NOMO-1 treated with dmso at 0.1 percent for 144 hours (cell line): ENCODE measurements at regions not wholly inside any gene's neighbourhood (a gene's known extent, or its start where the extent isn't known, plus 50 kb on each side); places are given as distances from the start of the nearest gene placed in this dataset.

ENCODE experiments used
- DNase-seq: peaks from one replicate; lab custom pipeline; 2025; ENCODE audit not compliant: unreplicated experiment; lab: John Stamatoyannopoulos, UW

DNA sequence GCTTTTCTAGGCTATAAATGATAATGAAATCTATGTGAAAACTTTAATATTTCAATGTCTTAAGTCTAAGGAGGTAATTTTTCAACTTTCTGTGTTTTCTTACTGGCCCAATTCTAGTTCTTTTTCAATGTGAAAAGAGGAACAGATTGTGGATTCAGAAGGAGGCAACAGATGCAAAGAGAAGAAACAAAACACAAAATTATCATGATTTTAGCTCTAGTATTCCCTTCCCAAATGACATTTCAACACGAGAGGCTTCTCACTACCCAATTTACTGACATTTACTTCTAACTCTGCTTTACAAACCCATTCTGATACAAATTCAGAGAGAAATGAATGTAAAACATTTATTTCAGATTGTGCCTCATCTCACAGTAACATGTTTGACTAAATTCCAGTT, 169.4 kb downstream of the WT1 start:
- DNase-seq = no peak

GRCh38 chr11:32266601-32267000, 168.7 kb downstream of the WT1 start:
- no peak for DNase-seq

DNA sequence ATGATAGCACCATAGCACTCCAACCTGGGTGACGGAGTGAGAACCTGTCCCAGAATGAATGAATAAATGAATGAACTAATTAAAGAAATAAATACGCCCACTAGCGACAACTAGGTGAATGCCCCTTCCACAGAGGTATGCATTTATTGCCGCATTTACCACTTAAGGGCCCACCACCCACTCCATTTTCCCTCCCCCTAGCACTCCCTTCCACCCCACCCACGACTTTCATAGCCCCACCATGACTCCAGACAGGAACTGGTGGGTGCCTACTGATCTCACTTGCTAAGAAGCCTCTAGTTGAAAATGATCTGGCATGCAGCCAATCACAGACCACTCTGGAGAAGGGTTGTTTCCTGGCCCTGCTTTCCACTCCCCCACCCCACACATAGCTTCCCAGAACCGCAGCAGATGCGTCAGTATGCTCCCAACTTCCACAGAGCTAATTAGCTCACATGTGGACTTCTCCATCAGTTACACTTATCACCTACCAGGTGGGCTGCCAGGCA, 167.6 kb downstream of the WT1 start:
- no peak for DNase-seq

GRCh38 chr11:32273931-32274330, 161.4 kb downstream of the WT1 start:
- no peak for DNase-seq

DNA sequence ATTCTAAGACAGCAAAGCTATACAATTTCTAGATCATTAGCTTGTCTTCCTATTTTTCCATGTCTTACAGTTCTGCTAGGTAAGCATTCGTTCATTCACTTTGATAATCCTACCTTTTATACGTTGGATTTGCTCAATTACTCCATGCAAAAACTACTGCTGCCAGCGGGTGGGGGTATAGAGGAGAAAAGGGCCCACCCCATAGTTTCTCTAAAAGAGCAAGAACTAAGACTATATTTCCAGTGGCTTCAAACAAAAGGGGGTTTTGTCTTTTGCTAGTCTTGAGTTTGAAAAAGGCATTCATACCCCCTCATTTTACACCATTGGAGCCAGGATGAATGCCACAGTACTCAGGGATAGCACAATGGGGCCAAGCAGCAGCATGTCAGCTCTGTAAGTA, 155.7 kb downstream of the WT1 start:
- DNase-seq = no peak

- no peak for DNase-seq
These were observed 155.0 kb downstream of the WT1 start for GRCh38 chr11:32280339-32280738.

- DNase-seq = no peak
These were observed 147.1 kb downstream of the WT1 start for GRCh38 chr11:32288276-32288675.

GRCh38 chr11:32289701-32290100, 145.6 kb downstream of the WT1 start:
- DNase-seq = no peak

- DNase-seq = no peak
These were observed 144.6 kb downstream of the WT1 start for GRCh38 chr11:32290783-32291182.

DNA sequence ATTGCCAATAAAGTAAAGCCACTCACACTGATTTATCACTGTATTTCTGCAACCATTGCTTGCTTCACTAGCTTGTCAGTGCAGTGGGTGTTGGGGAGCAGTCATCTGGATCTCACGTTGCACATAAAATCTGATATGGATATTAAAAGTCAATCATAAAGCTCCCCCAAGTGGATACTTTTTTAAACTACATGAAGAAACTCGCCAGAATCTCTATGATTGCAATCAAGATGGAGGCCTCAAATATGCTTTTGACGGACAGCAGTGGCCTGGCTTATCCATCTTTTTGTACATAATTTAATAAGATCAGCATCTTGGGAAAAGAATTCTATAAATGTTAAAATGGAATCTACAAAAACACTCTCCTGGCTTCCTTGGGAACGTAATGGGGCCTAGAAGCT, 137.7 kb downstream of the WT1 start:
- DNase-seq = peak; percentile 6

DNA sequence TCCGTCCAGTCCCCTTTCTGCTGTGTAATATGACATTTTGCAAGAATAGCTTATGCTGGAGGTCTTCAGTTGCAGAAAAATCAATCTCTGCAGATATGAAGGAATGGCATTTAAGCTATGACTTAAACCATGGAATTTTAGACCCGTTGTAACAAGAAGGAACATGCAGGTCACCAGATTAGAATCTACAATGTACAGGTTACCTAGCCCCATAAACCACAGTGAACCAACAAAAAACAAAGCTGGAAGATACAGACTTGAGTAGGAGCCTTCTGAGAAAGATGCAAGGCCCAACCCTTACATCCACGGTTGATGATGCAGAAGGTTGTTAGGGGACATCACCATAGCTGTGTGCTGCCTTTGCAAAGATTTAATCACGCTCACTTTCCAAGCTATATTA, 132.5 kb downstream of the WT1 start:
- DNase-seq = no peak

DNA sequence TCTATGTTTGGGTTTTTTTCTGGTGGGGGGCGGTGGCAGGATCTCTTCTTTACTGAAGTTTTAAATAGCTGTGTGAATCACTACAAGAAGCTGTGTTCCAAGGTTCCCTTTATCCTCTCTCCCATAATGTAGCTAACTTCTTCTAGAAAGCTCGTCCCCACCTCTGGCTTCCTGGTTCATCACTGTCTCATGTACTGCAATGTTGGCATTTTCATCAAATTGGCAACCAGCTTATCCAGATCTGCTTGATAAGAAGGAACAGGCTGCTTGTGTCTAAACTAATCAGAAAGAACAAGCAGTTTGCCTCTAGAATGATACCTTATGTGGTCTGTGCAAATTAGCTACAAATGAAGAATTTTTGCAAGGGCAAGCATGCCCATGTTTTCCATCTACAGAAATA, 130.8 kb downstream of the WT1 start:
- no peak for DNase-seq

DNA sequence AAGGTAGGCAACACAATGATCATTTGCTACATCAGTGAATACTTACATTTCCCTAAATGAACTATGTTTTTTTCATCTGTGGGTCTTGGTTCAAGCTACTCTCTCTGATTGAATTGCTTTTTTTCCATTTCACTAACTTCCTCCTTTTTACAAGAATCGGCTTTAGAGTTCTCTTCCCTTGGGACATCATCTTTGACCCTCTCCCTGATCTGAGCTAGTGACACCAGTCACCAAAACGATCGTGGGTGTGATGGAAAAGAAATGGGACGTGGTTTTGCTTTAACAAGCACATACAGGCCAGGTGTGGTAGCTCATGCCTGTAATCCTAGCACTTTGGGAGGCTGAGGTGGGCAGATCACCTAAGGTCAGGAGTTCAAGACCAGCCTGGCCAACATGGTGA, 129.9 kb downstream of the WT1 start:
- no peak for DNase-seq

- DNase-seq = no peak
These were observed 127.9 kb downstream of the WT1 start for GRCh38 chr11:32307471-32307870.

DNA sequence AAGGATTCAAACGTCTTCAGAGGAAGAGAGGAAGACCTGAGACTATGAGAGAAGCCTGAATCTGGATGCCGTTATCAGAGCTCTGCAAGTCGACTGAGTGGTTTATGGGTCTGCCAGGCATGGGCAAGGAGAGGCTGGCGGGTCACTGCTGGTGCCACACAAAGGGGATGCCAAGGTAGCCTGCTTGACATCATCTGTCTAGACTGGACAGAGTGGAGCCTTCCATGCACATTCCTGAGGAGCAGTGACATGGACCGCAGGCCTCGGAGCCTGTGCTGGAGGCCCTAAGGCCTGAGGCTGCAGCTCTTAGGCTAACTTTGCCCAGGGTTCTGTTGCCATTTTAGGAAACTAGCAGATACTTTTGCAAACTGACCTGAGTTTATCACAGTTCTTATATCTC, 127.4 kb downstream of the WT1 start:
- DNase-seq = no peak

DNA sequence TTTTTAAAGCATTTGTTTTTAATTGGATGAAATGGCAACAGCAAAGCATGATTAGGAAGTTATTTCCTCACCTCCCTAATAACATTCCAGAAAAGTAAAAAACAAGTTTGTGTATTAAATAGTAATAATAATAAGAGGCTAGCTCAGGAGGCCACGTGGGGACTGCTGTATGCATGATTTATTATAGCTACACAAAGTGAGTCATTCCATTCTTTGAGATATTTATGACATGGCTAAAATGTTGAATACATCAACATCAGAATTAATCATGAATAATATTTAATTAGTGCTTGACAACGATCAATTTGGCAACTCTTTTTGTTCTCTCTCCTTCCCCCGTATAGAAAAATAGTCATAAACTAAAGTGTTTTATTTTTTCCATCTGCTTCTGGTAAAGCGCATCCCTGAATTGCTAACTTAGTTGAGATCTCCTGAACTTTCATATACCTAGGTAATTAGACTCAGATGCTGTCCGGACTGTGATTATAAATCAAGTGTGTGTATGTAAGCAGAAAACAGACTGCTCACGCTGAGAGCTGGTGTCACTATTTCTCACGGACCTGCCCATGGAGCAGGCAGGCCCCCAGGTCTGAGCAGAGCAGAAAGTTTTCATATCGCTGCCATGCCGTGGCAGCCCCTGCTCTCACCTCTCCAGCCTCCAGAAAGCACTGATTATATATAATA, 125.7 kb downstream of the WT1 start:
- no peak for DNase-seq

GRCh38 chr11:32310214-32310601, 125.1 kb downstream of the WT1 start:
- no peak for DNase-seq

DNA sequence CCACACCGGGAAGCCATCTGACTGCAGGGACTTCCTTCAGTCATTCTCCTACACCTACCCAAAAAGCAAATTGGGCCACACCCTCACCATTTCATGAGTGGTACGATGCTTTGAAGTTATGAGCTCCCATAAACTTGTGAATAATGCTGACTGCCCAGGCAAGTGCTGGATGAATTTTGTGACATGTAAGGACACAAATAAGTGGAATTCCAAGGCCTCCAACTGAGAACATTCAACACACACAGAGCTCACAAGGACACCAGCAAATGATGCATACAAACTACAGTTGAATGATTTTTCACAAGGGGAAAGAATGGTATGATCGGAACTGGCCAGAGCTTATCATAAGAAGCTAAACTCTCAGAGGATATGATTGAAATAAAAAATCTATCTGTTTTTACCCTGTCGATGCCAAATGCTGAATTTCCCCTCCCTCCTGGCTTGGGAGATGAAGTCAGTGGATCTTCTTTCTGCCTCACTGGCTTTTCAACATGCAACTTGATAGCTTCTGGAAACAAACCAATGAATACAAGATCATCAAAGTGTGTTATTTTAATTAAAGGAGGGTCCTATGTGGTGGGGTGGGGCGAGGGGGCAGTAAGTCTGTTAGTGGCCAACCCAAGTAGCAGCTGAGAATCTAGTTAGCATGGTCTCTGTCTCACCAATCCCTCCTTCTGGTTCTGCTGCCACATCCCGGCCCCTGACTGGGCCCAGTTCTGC, 123.8 kb downstream of the WT1 start:
- no peak for DNase-seq

DNA sequence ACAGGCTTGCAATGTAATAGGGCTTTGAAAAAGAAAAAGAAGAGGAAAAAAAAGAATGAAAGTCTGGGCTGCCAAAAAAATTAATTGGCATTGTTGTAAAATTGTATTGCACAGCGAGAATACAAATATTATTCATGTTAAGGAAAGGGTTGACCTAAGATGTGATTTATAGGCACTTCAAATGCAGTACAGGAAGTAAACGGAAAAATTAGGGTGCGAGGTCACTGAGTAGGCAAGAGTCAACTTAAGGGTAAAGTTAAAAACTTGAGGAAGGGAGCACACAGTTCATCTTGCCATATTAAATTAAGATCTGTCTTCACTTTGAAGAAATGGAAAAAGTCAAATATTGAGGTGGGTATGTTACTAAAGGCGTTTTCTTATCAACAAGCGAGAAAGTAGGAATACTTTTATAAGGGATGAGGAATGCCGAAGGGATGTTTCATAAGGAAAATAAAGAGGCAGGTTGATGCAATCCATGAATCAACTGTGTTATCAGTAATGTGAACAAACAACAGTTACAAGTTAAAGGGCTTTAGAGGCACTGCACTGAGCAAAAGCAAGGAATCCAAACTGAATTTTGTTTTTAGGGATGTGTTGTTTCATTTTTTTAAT, 123.0 kb downstream of the WT1 start:
- no peak for DNase-seq

DNA sequence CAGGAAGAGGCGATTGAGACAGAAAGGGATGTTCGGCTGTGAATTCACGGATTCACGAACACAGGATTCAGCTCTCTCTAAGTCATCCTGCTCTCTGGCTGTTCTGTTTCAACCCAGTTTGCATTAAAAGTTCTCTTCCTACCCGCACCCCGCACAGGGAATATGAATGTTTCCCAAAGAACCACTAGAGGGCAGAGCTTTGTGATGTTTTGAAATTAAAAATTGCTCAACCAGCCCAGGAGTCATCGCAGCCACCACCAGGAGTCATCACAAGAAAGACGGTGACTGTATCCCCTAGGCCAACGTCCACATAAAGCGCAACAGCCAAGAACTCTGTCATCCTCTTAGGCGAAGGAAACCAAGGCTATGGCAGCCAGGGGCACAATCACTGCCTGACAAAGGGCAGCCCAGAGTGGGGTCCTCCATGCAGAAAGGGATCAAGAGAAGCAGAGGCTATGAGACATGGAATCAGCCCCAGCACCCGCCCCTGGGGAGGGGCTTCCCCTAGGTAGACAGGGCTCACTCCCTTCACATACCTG, 122.4 kb downstream of the WT1 start:
- peak; percentile 38 for DNase-seq

DNA sequence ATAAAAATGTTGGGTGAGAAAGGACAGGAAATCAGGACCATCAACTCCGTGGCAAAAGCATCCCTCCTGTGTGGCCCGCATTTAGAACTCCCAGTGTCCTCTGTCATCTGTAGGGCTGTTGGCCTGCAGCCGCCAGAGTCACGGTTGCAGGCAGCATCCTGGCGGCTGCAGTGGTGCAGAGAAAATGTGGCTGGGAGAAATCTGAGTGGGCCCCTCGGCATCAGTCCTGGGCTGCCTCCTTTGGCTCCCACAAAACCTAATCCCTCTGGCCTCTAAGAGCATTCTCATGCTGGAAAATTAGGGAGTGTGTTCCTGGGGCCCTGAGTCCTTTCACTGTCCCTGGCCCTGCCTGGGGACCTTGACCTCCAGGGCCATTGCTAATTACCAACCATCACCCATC, 121.9 kb downstream of the WT1 start:
- no peak for DNase-seq

DNA sequence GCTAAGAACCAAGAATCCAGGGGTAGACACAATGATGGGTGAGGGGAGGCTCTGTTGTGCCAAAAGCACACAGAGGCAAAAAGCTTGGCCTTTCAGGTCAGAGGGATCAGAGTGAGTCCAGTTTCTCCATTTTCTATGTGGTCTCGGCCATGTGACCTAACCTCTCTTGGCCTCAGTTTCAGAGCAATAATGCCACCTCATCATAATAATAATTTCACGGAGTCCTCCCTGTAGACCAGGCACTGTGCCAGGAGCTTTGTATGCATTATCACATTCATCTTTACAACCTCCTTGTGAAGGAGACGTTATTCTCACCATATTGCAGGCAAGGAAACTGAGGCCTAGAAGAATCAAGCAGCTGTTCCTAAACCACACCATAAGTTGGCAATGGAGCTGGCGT, 120.2 kb downstream of the WT1 start:
- no peak for DNase-seq
